ENCODE measurements at regions not wholly inside any gene's neighbourhood (a gene's known extent, or its start where the extent isn't known, plus 50 kb on each side); places are given as distances from the start of the nearest gene placed in this dataset.

DNA sequence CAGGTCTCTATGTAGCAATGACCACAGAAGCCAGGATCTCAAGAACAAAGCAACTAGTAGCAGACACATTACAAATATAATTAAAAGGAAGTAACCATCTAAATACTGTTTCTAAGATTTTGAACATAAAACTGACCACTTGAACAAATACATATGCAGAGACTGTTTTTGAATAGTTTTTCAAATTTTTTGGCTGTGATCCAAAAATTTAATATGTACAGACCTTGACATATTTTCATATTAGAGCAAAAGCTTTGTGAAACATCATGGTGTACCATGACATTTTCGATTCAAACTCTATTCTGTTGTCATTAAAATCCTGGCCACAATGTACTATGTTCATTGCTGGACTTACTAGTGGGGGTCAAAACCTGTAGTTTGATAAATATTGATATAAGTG lies 126.5 kb downstream of the NUDT12 start:
- DNase-seq, result no peak
- in situ Hi-C loops (cut with MboI; ENCODE audit: low pct_unique_long_range_greater_than_20kb, low sequenced_read_pairs), result no loop called here

DNA sequence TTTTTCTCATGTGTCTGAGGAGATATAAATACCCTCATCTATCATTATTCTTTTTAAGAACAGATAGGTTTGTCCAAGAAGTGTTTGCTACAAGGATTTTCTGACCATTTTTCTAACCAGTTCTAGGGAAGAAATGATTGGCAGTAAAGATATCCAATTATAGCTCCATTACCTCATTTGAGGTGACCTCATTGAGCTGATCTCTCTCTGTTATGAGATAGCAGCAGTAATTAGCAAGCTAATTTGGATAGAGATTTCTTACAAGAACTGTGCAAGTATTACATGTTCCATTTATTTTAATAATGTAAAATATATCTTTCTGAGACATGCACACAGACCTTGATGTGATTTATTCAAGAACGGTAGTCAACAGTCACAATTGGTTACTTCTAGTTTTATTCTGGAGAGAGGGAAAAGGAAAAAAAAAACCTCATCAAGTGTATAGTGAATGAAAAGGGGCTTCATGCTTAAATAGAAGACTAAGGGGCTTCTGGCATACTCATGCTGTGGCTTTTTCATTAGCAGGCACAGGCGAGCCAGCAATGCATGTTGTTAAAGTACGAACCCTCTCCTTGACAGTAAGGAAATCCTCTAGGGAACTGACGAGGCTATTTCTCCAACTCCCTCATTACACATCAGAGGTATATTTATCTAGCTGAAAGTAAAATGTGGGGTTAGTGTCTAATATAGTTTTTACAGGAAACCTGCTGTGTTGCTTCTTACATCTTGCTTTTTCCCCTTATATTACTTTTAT lies 127.3 kb downstream of the NUDT12 start:
- DNase-seq, result no peak
- in situ Hi-C loops (cut with MboI; ENCODE audit: low pct_unique_long_range_greater_than_20kb, low sequenced_read_pairs), result no loop called here

DNA sequence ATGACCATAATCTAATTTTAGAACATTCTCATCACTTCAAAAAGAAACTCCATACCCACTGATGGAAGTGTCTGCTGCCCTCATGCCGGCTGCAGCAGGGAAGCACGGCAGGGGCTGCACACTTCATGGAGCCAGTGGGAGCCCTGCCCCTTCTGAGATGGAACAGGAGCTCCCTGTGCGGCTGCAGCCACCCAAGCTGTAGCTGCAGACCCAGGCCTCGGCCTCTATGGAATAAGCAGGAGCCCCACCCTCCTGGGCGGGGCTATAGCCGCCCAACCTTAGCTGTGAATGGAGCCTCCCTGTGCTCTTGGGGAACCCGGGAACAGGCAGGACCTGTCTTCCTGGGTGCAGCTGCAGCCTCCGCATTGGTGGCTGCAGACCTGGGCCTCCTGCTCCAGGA lies 128.5 kb downstream of the NUDT12 start:
- in situ Hi-C loops (cut with MboI; ENCODE audit: low pct_unique_long_range_greater_than_20kb, low sequenced_read_pairs), result no loop called here
- no peak for DNase-seq

DNA sequence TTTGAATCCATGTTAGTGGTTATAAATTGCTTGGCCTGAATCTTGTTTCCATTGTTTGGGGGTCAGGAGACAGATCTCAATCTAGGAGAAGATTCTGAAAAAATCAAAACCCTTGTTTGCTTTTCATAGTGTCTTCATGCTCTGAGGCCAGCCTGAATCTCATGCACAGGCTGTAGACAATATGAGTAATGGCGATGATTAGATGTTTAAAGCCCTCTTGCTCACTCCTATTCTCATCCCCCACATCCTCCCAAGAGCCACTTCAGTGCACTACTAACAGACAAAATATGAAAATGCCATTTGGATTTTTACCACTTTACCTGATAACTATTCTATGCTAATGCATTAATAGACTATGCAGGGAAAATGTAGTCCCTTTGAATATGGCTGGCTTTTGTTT lies 129.4 kb downstream of the NUDT12 start:
- no peak for DNase-seq
- in situ Hi-C loops (cut with MboI; ENCODE audit: low pct_unique_long_range_greater_than_20kb, low sequenced_read_pairs), result no loop called here

DNA sequence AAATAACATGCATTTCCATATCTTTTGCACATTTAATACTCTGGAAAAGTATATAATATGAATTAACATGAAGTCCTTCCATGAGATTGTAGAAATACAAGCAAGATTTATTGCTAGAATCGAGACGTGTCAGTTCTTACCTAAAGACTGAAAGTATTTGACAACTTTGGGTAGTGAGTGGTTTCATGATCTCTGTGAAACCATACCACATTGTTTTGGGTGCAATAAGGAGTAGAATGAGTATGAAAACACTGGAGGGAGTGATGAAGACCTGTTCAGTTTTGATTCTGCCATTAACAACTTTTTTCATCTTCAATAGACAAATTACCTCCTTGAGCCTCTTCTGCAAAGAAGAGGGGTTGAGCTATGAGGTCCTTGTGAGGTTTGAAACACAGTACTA lies 133.7 kb downstream of the NUDT12 start:
- in situ Hi-C loops (cut with MboI; ENCODE audit: low pct_unique_long_range_greater_than_20kb, low sequenced_read_pairs), result no loop called here
- no peak for DNase-seq

DNA sequence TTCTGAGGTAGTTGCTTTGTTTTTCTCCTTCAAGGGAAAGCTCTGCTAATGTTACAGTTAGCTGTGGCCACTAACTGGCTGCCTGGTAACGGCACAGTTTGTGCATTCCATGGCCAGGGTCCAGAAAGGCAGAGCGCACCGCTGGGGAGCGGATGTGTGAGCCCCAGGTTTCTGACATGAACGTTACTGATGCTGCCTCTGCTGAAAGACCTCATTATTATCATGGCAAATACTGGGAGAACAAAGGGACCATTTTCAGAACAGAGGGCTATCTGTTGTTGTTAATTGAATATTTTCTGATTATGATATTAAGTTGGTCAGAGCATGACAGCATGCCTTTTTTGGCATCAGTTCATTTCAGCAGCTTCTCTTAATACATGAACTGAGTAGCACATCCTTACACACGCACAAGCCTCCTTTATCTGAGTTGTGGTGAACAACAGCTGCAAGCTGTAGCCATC lies 134.1 kb downstream of the NUDT12 start:
- no peak for DNase-seq

DNA sequence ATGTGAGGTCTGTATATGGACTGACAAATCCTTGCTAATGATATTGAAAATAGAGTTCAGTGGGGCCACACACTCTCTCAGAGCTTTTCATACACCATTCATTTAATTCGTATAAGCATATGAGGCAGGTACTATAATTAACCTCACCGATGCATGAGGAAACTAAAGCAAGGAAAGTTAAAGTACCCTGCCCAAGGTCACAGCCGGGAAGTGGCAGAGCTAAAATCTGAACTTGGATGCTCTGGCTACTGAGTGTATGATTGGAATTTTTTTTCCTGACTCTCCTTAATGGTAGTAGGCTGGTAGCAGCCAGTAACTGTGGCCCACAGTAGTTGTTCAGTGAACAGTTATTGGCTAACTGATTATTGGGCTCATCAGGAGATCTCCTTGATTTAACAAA lies 135.3 kb downstream of the NUDT12 start:
- in situ Hi-C loops (cut with MboI; ENCODE audit: low pct_unique_long_range_greater_than_20kb, low sequenced_read_pairs), result no loop called here
- DNase-seq, result no peak

More for the DNA sequence above, 134.1 kb downstream of the NUDT12 start:
- in situ Hi-C loops (cut with MboI; ENCODE audit: low pct_unique_long_range_greater_than_20kb, low sequenced_read_pairs), result no loop called here

DNA sequence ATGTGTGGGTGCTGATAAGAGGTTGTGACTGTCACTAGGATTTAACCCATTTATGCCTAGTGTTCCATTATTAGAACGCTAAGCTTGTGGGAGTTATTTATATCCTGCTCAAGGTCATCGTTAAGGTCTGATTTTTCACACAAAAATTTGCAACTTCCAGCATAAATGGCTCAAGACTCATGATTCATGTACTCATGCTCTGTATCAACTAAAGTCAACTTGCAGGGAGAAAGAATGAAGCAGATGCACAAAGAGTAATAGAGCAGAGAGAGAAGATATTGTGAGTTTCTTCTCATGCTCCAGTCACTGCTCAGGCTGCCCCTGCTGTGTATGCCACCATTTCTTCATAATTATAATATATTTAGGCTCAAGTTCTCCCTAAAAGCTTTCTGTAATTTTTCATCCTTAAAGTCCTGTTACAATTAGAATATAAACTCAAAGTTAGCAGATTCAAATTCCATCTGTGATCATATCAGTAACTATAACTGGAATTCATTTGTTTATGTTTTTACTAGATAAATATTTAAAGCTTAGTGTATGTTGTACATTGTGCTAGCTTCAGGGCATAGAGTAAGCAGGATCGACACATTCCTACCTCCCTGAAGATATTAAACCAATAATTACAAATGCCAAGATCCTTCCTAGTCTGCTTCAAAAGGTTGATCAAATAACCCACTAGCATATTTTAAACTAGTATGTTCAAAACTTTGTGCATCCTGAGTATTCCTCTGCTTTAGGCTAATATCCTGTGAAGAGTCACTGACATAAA lies 136.7 kb downstream of the NUDT12 start:
- DNase-seq, result no peak
- in situ Hi-C loops (cut with MboI; ENCODE audit: low pct_unique_long_range_greater_than_20kb, low sequenced_read_pairs), result no loop called here

DNA sequence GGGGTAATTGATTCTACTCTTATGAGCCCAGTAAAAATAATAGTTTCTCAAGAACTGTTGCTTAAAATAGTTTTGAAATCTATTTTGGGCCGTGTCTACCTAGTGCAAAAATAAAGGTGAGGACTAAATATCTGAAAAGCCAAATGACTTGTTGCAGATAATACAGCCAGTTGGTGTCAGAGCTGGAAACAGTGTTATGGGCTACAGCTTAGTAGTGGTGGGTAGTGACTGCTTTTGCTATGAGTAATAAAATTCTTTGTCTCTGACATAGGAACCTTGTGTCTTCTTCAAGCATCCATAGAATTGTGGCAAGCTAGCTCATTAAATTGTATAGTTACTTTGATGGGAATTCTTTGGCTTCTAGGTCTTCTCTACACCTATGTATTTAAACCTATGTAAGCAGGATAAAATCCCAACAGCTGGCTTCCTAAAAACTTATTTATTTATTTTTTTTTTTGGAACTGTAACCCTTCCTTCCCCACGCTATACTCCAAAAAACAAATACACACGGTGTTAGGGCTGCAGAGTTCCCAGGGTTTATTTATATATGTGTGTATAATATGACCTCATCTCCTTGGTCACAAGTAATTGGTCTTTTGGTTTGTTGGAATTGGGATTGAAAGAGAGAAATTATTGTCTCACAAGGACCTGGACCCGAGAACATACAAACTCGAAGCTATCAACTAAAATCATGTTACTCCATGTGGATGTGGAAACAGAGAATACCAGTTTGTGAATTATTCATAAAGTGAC lies 138.0 kb downstream of the NUDT12 start:
- in situ Hi-C loops (cut with MboI; ENCODE audit: low pct_unique_long_range_greater_than_20kb, low sequenced_read_pairs), result no loop called here
- DNase-seq, result no peak

DNA sequence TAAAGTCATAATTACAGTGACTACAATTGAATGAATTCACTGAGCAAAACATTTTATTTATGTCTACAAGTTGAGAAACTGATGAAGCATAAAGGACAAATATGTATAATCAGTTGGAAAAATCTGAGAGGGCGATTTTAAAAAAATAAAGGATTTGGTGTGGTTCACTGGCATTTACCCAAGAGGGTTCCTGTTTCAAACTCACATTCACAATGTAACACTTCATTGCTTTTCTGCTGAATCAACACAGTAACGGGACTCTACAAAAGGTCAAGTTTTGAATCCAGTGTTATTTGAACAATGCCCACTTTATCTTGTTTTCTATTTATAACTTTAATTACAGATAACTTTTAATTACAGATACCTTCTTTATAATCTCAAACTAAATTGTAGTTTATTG lies 138.6 kb downstream of the NUDT12 start:
- no peak for DNase-seq
- in situ Hi-C loops (cut with MboI; ENCODE audit: low pct_unique_long_range_greater_than_20kb, low sequenced_read_pairs), result no loop called here

DNA sequence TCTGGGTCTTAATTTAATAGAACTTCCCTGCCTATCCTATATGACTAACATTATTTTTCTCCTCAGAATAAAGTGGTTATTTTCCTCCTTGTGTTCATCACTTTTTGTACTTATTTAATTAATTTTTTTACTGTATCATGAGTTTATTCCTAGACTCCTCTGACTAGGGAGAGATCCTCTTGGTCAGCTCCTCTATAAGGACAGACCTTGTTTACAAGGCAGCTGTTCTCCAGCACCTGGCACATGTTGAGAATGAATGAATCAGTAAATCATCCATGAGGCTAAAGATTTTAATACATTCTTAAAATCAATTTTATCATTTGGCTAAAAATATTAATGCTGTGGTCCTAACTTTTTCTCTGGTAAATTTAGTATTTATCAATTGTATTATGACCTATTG lies 139.8 kb downstream of the NUDT12 start:
- DNase-seq, result no peak
- in situ Hi-C loops (cut with MboI; ENCODE audit: low pct_unique_long_range_greater_than_20kb, low sequenced_read_pairs), result no loop called here

DNA sequence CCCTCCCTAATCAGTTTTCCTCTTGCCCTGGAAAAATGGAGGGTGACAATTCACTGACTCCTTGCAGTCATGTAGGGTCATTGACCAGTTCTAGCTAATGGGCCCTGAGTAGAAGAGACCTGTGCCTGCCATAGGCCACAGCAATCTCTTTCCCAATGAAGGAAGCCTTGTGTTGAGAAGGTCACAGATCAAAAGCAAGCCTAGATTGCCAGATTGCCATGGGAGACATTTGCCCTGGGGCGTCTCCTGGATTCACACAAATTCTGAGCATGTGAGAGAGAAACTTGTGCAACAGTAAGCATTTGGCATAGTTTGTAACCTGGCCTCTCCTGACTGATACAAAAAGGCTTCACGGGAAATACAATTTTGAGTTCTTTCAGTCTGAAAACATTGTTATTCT lies 148.0 kb downstream of the NUDT12 start:
- in situ Hi-C loops (cut with MboI; ENCODE audit: low pct_unique_long_range_greater_than_20kb, low sequenced_read_pairs), result no loop called here
- no peak for DNase-seq

DNA sequence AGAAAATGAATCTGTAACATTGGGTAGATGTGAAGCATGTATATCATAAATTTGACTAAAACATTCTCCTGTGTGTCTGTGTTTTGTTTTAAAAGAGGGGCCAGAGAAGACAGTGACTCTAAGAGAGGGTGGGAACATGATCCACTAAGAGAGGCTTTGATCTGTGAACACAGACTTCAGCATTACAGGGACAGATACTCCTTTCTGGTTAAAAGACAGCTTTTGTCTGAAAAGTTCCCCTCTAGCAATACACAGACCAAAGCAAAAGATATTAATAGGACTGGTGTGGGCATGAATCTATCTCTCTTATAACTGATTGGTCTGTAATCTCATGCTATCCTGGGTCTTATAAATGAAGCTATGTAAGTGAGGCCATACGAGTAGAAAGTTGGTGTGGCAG lies 150.9 kb downstream of the NUDT12 start:
- DNase-seq, result no peak
- in situ Hi-C loops (cut with MboI; ENCODE audit: low pct_unique_long_range_greater_than_20kb, low sequenced_read_pairs), result no loop called here

DNA sequence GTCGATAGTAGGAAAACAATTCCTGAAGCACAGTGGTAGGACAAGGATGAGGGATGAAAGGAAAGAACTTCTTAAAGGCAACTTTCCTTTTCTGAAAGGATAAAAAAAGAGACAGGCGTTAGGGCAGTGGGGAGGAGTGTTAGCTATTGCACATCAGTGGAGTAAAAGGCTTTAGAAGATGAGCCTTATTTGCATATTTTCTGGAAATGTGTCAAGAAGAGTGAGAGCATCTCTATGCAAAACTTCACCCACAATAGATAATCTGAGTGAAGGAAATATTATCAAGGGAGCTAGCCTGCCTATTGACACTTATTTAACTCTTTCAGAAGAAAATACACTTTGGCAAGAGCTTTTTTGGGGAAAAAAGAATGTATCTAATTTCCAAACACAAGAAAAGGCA lies 151.6 kb downstream of the MACIR start:
- in situ Hi-C loops (cut with MboI; ENCODE audit: low pct_unique_long_range_greater_than_20kb, low sequenced_read_pairs), result no loop called here

DNA sequence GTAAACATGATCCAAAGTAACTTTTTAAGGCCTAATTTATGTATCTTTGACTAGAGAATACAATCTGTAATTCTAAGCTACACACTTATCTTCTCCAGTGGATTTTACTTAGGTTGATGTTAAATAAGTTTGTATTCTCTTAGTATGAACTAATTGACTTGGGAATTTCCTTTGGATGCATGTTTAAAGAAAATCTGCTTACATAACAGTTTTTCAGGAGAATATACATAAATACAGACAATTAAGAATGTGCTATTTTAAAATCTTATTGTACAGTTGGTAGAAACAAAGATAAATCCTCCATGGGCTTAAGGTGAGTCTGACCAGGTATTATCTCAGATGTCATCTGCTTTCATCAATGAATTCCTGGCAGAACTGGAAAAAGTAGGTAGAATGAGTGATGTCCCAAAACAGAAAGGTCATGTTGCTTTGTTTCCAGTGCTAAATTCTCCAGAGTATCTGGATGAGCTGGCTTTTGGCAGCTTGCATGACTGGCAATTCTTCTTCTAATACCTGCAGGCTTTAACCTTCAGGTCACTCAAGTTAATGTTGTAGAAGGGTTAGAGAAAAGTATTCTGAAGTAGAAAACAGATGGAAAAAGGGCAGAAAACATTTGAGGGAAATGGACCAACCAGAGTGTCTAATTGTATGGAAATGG lies 150.6 kb downstream of the MACIR start:
- DNase-seq, result no peak
- in situ Hi-C loops (cut with MboI; ENCODE audit: low pct_unique_long_range_greater_than_20kb, low sequenced_read_pairs), result no loop called here

More for the DNA sequence above, 151.6 kb downstream of the MACIR start:
- DNase-seq, result no peak

DNA sequence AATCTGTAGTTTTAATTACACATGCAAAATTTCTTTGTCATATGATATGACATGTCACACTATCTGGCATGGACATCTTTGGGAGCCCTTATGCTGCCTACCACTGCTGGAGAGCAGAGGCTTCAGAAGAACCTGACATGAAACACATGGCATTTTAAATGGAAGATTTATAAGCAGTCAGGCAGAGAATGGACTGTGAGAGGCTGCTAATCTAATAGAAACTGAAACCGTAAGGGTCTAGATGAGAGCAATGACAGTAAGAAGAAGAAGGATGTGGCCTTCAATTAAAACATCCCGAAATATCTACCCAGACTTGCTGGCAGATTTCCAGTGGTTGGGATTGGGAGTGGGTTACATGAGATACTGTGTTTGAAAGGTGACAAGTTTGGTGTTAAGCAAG lies 149.8 kb downstream of the MACIR start:
- in situ Hi-C loops (cut with MboI; ENCODE audit: low pct_unique_long_range_greater_than_20kb, low sequenced_read_pairs), result no loop called here
- no peak for DNase-seq

DNA sequence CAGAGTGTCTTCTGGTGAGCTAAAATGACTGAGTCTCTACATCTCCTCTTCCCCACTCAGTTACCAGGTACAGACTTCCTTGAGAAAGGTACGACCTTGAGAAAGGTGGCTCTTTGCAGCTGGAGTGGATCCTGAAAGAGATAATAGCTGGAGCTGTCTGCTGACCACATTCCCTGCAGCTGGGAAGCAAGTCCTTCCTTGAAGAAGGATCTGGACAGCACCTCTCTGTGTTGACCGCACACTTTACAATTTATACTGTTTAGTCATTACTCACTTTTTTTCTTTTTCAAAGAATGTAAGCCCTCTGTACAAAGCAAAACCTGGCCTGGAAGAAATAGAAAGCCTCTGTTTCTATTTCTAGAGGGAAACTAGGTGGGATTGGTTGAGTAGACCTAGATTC lies 148.8 kb downstream of the MACIR start:
- DNase-seq, result no peak
- in situ Hi-C loops (cut with MboI; ENCODE audit: low pct_unique_long_range_greater_than_20kb, low sequenced_read_pairs), result no loop called here

DNA sequence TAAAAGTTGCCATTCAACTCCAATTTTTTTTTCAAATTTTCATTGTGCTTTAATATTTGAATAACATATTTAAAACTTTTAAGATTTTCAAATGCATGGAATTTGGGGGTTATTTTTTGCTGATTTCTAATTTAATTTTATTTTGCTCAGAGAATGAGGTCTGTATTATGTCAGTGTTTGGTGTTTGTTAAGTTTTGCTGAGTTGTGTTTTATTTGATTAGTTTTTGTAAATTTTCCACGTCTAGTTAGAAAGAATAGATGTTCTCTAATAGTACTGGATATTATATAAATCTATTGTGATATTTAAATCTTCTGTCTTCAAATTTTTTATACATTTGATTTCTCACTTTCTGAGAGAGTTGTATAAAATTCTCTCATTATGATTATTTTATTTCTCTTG lies 145.9 kb downstream of the MACIR start:
- in situ Hi-C loops (cut with MboI; ENCODE audit: low pct_unique_long_range_greater_than_20kb, low sequenced_read_pairs), result no loop called here

DNA sequence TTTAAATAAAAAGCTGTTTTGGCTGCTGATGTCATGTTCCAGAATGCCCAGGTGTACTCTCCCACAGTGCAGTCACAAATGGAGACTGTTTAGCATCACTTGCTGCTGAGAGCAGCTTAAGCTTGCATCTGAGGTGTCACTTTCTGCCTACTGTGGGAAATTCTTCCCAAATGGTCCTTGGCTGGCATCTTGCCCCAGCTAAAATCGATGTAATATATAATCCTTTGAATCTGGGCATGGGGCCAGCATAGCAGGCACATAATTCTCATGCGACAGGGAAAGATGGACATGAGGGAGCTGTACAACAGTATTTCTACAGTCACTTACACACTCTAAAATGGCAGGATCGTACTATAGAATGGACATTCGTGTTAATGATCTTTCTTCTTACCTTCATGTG lies 144.3 kb downstream of the MACIR start:
- in situ Hi-C loops (cut with MboI; ENCODE audit: low pct_unique_long_range_greater_than_20kb, low sequenced_read_pairs), result no loop called here
- no peak for DNase-seq

More for the DNA sequence above, 145.9 kb downstream of the MACIR start:
- no peak for DNase-seq

All from KBM-7 (cell line).